HEK293 (cell line): ENCODE measurements at regions not wholly inside any gene's neighbourhood (a gene's known extent, or its start where the extent isn't known, plus 50 kb on each side); places are given as distances from the start of the nearest gene placed in this dataset.
"Not testable (repeated sequence)": the region's sequence is repeated elsewhere in the genome, so short reads cannot be mapped to it uniquely, and the experiment has no call there.

Source experiments
- CTCF ChIP-seq: fragments of 450-650 bp; formaldehyde crosslinking; IDR thresholded peaks from 2 replicates; pipeline ENCODE4 v1.5.1; 2016; ENCODE audit warnings: missing biosample characterization, missing genetic modification characterization
- ZBTB21 ChIP-seq: fragments of 450-650 bp; formaldehyde crosslinking; IDR thresholded peaks from 2 replicates; pipeline ENCODE4 v1.5.1; 2017; ENCODE audit warnings: missing biosample characterization, missing genetic modification characterization
- ZBTB7A ChIP-seq: fragments of 450-650 bp; formaldehyde crosslinking; IDR thresholded peaks from 2 replicates; pipeline ENCODE4 v1.5.1; 2016; ENCODE audit warnings: low read depth, missing biosample characterization, missing genetic modification characterization
- ZNF416 ChIP-seq: fragments of 450-650 bp; formaldehyde crosslinking; IDR thresholded peaks from 2 replicates; pipeline ENCODE4 v1.5.1; 2016; ENCODE audit warnings: missing biosample characterization, missing genetic modification characterization
- ZNF544 ChIP-seq: fragments of 450-650 bp; formaldehyde crosslinking; IDR thresholded peaks from 2 replicates; pipeline ENCODE4 v1.5.0; 2017; ENCODE audit warnings: missing biosample characterization, missing genetic modification characterization
- ZNF600 ChIP-seq: fragments of 450-650 bp; formaldehyde crosslinking; IDR thresholded peaks from 2 replicates; pipeline ENCODE4 v1.5.1; 2016; ENCODE audit warnings: missing biosample characterization, missing genetic modification characterization
- ZNF623 ChIP-seq: fragments of 450-650 bp; formaldehyde crosslinking; IDR thresholded peaks from 2 replicates; pipeline ENCODE4 v1.5.1; 2016; ENCODE audit warnings: missing biosample characterization, missing genetic modification characterization
- ZNF645 ChIP-seq: fragments of 450-650 bp; formaldehyde crosslinking; IDR thresholded peaks from 2 replicates; pipeline ENCODE4; 2016; ENCODE audit warnings: missing biosample characterization, missing genetic modification characterization
- ZNF76 ChIP-seq: fragments of 450-650 bp; formaldehyde crosslinking; IDR thresholded peaks from 2 replicates; pipeline ENCODE4; 2016; ENCODE audit warnings: low read depth, missing biosample characterization, missing genetic modification characterization, borderline replicate concordance
- ZSCAN23 ChIP-seq: fragments of 450-650 bp; formaldehyde crosslinking; IDR thresholded peaks from 2 replicates; pipeline ENCODE4 v1.5.1; 2016; ENCODE audit warnings: missing biosample characterization, missing genetic modification characterization
- TF ChIP-seq, protein P1 (sequence below): fragments of 450-650 bp; formaldehyde crosslinking; conservative IDR thresholded peaks from 2 replicates; pipeline ENCODE4 v1.5.1; 2016; ENCODE audit warnings: low read depth, missing biosample characterization, missing genetic modification characterization
- TF ChIP-seq, protein P2 (sequence below): fragments of 450-650 bp; formaldehyde crosslinking; IDR thresholded peaks from 2 replicates; pipeline ENCODE4 v1.5.1; 2016; ENCODE audit warnings: missing biosample characterization, missing genetic modification characterization
- TF ChIP-seq, protein P3 (sequence below): fragments of 450-650 bp; formaldehyde crosslinking; IDR thresholded peaks from 2 replicates; pipeline ENCODE4 v1.5.1; 2016; ENCODE audit warnings: missing biosample characterization, missing genetic modification characterization, borderline replicate concordance

DNA sequence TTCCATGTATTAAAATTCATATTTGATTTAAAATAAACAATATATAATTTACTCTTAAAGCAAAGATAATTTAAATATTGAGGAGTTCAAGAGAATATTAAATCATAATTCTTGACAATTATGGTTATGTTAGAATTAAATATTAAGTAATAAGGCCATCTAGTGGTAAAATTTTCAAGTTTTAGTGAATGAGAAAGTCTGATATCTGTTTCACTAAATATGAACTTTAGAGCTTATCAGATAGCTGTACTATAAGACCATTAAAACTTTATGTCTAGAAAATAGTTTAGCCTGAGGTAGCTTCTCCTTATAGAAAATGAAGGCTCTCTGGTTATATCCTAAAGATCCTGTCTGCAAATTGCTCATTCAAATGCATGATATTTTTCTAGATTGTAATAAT is 152.1 kb upstream of the PRSS12 start:
- not testable (repeated sequence) for TF ChIP-seq CTCF (tag by site-specific recombination); ZNF645; ZSCAN23; ZNF76 (tag by site-specific recombination); ZBTB21 (tag by site-specific recombination); ZNF623 (tag by site-specific recombination); ZNF600 (tag by site-specific recombination); ZNF416; ZBTB7A; ZNF544 (tag by site-specific recombination)
- TF ChIP-seq, protein P1, sequence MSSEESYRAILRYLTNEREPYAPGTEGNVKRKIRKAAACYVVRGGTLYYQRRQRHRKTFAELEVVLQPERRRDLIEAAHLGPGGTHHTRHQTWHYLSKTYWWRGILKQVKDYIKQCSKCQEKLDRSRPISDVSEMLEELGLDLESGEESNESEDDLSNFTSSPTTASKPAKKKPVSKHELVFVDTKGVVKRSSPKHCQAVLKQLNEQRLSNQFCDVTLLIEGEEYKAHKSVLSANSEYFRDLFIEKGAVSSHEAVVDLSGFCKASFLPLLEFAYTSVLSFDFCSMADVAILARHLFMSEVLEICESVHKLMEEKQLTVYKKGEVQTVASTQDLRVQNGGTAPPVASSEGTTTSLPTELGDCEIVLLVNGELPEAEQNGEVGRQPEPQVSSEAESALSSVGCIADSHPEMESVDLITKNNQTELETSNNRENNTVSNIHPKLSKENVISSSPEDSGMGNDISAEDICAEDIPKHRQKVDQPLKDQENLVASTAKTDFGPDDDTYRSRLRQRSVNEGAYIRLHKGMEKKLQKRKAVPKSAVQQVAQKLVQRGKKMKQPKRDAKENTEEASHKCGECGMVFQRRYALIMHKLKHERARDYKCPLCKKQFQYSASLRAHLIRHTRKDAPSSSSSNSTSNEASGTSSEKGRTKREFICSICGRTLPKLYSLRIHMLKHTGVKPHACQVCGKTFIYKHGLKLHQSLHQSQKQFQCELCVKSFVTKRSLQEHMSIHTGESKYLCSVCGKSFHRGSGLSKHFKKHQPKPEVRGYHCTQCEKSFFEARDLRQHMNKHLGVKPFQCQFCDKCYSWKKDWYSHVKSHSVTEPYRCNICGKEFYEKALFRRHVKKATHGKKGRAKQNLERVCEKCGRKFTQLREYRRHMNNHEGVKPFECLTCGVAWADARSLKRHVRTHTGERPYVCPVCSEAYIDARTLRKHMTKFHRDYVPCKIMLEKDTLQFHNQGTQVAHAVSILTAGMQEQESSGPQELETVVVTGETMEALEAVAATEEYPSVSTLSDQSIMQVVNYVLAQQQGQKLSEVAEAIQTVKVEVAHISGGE (tag by site-specific recombination): not testable (repeated sequence)
- TF ChIP-seq, protein P2, sequence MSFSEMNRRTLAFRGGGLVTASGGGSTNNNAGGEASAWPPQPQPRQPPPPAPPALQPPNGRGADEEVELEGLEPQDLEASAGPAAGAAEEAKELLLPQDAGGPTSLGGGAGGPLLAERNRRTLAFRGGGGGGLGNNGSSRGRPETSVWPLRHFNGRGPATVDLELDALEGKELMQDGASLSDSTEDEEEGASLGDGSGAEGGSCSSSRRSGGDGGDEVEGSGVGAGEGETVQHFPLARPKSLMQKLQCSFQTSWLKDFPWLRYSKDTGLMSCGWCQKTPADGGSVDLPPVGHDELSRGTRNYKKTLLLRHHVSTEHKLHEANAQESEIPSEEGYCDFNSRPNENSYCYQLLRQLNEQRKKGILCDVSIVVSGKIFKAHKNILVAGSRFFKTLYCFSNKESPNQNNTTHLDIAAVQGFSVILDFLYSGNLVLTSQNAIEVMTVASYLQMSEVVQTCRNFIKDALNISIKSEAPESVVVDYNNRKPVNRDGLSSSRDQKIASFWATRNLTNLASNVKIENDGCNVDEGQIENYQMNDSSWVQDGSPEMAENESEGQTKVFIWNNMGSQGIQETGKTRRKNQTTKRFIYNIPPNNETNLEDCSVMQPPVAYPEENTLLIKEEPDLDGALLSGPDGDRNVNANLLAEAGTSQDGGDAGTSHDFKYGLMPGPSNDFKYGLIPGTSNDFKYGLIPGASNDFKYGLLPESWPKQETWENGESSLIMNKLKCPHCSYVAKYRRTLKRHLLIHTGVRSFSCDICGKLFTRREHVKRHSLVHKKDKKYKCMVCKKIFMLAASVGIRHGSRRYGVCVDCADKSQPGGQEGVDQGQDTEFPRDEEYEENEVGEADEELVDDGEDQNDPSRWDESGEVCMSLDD (tag by site-specific recombination): not testable (repeated sequence)
- TF ChIP-seq, protein P3, sequence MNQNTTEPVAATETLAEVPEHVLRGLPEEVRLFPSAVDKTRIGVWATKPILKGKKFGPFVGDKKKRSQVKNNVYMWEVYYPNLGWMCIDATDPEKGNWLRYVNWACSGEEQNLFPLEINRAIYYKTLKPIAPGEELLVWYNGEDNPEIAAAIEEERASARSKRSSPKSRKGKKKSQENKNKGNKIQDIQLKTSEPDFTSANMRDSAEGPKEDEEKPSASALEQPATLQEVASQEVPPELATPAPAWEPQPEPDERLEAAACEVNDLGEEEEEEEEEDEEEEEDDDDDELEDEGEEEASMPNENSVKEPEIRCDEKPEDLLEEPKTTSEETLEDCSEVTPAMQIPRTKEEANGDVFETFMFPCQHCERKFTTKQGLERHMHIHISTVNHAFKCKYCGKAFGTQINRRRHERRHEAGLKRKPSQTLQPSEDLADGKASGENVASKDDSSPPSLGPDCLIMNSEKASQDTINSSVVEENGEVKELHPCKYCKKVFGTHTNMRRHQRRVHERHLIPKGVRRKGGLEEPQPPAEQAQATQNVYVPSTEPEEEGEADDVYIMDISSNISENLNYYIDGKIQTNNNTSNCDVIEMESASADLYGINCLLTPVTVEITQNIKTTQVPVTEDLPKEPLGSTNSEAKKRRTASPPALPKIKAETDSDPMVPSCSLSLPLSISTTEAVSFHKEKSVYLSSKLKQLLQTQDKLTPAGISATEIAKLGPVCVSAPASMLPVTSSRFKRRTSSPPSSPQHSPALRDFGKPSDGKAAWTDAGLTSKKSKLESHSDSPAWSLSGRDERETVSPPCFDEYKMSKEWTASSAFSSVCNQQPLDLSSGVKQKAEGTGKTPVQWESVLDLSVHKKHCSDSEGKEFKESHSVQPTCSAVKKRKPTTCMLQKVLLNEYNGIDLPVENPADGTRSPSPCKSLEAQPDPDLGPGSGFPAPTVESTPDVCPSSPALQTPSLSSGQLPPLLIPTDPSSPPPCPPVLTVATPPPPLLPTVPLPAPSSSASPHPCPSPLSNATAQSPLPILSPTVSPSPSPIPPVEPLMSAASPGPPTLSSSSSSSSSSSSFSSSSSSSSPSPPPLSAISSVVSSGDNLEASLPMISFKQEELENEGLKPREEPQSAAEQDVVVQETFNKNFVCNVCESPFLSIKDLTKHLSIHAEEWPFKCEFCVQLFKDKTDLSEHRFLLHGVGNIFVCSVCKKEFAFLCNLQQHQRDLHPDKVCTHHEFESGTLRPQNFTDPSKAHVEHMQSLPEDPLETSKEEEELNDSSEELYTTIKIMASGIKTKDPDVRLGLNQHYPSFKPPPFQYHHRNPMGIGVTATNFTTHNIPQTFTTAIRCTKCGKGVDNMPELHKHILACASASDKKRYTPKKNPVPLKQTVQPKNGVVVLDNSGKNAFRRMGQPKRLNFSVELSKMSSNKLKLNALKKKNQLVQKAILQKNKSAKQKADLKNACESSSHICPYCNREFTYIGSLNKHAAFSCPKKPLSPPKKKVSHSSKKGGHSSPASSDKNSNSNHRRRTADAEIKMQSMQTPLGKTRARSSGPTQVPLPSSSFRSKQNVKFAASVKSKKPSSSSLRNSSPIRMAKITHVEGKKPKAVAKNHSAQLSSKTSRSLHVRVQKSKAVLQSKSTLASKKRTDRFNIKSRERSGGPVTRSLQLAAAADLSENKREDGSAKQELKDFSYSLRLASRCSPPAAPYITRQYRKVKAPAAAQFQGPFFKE (tag by site-specific recombination): not testable (repeated sequence)
